NT2/D1 (cell line): ENCODE measurements at regions not wholly inside any gene's neighbourhood (a gene's known extent, or its start where the extent isn't known, plus 50 kb on each side); places are given as distances from the start of the nearest gene placed in this dataset.

ENCODE experiments used
- SUZ12 ChIP-seq: IDR thresholded peaks from 2 replicates; pipeline ENCODE4 v1.6.1; 2011; ENCODE audit not compliant: insufficient read length, insufficient read depth; ENCODE audit errors: extremely low read depth
- YY1 ChIP-seq: IDR thresholded peaks from 2 replicates; pipeline ENCODE4 v1.6.1; 2011; ENCODE audit not compliant: insufficient read length, insufficient read depth
- ZNF274 ChIP-seq: IDR thresholded peaks from 2 replicates; pipeline ENCODE4 v1.6.1; 2011; ENCODE audit warnings: mild to moderate bottlenecking, low read depth, low read length

- TF ChIP-seq YY1 (no peak), SUZ12 (no peak), ZNF274 (no peak)
Measured at GRCh38 chr17:71511266-71511995, 609.4 kb upstream of the SOX9 start.
